Transverse colon (tissue), 3 donors: ENCODE measurements at regions not wholly inside any gene's neighbourhood (a gene's known extent, or its start where the extent isn't known, plus 50 kb on each side); places are given as distances from the start of the nearest gene placed in this dataset.

Experiments
- POLR2A ChIP-seq: fragments of 450-650 bp; IDR thresholded peaks from one replicate; pipeline ENCODE4 v1.6.1; 2016; ENCODE audit warnings: antibody characterized with exemption, mild to moderate bottlenecking, moderate library complexity
- TF ChIP-seq, protein P1 (sequence below), 5 experiments: fragments of 200-600 bp in 3 of 5; fragments of 450-650 bp in 2 of 5; sonication (generic) in 3 of 5; IDR thresholded peaks; 1 replicate in 2 of 5; 2 replicates in 3 of 5; pipeline ENCODE4 v1.5.1; 2016 to 2017; ENCODE audit warnings: antibody characterized with exemption in 5 of 5, inconsistent platforms in 3 of 5, mild to moderate bottlenecking in 2 of 5, moderate library complexity in 1 of 5

DNA sequence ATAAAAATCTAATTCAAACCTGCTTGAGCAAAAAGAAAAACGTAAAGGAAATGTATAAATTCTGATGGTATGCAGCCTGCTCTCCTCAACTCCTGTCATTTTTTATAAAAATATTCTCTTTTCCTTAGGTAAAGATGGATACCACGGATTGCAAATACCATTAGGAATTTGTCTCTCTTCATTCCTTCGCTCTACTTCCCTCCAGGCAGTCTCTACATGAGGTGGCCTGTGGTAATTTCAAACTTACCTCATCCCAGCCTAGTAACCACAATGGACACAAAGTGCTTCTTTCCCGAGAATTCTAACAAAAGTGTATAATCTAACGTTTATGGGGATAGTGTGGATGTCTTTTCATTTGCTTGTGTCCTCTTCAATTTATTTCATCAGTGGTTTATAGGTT, 239.5 kb upstream of the LRRC7 start:
- TF ChIP-seq, protein P1, sequence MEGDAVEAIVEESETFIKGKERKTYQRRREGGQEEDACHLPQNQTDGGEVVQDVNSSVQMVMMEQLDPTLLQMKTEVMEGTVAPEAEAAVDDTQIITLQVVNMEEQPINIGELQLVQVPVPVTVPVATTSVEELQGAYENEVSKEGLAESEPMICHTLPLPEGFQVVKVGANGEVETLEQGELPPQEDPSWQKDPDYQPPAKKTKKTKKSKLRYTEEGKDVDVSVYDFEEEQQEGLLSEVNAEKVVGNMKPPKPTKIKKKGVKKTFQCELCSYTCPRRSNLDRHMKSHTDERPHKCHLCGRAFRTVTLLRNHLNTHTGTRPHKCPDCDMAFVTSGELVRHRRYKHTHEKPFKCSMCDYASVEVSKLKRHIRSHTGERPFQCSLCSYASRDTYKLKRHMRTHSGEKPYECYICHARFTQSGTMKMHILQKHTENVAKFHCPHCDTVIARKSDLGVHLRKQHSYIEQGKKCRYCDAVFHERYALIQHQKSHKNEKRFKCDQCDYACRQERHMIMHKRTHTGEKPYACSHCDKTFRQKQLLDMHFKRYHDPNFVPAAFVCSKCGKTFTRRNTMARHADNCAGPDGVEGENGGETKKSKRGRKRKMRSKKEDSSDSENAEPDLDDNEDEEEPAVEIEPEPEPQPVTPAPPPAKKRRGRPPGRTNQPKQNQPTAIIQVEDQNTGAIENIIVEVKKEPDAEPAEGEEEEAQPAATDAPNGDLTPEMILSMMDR (IDR thresholded peaks at IDR 0.05), result no peak
- no peak for TF ChIP-seq POLR2A
